GM12864 (cell line): ENCODE measurements at regions not wholly inside any gene's neighbourhood (a gene's known extent, or its start where the extent isn't known, plus 50 kb on each side); places are given as distances from the start of the nearest gene placed in this dataset.

ENCODE experiments used
- DNase-seq: peaks from one replicate; pipeline ENCODE4 v3.0.0-alpha.2; 2011; ENCODE audit warnings: low read depth
- H3K4me3 ChIP-seq: 2 replicates; pipeline ENCODE4 v1.5.1; 2011; ENCODE audit warnings: mild to moderate bottlenecking, low read depth, low read length, control low read depth
- CTCF ChIP-seq: IDR thresholded peaks from 2 replicates; pipeline ENCODE4 v1.5.1; 2011; ENCODE audit warnings: low read depth, mild to moderate bottlenecking, moderate library complexity, low read length, control low read depth, inconsistent platforms; ENCODE audit errors: missing control alignments

GRCh38 chr1:87913361-87913760, 584.7 kb downstream of the LMO4 start:
- no peak for DNase-seq
- no peak overlapping the region for H3K4me3 ChIP-seq
- no peak for TF ChIP-seq CTCF

- DNase-seq = no peak
- no peak for TF ChIP-seq CTCF
These were observed 585.7 kb downstream of the LMO4 start for GRCh38 chr1:87914396-87914795.

GRCh38 chr1:87915771-87916170, 587.1 kb downstream of the LMO4 start:
- TF ChIP-seq CTCF = no peak
- no peak overlapping the region for H3K4me3 ChIP-seq
- DNase-seq = no peak

More at GRCh38 chr1:87914396-87914795, 585.7 kb downstream of the LMO4 start:
- no peak overlapping the region for H3K4me3 ChIP-seq

GRCh38 chr1:87916965-87917364, 588.3 kb downstream of the LMO4 start:
- no peak overlapping the region for H3K4me3 ChIP-seq
- no peak for DNase-seq
- TF ChIP-seq CTCF = no peak

- no peak overlapping the region for H3K4me3 ChIP-seq
- DNase-seq = no peak
- no peak for TF ChIP-seq CTCF
These were observed 589.7 kb downstream of the LMO4 start for GRCh38 chr1:87918398-87918797.

GRCh38 chr1:87922885-87923284, 594.2 kb downstream of the LMO4 start:
- no peak for DNase-seq
- no peak overlapping the region for H3K4me3 ChIP-seq
- no peak for TF ChIP-seq CTCF

GRCh38 chr1:87926131-87926830, 597.6 kb downstream of the LMO4 start:
- TF ChIP-seq CTCF = no peak
- no peak overlapping the region for H3K4me3 ChIP-seq
- DNase-seq = no peak
